ENCODE measurements at regions not wholly inside any gene's neighbourhood (a gene's known extent, or its start where the extent isn't known, plus 50 kb on each side); places are given as distances from the start of the nearest gene placed in this dataset.

DNA sequence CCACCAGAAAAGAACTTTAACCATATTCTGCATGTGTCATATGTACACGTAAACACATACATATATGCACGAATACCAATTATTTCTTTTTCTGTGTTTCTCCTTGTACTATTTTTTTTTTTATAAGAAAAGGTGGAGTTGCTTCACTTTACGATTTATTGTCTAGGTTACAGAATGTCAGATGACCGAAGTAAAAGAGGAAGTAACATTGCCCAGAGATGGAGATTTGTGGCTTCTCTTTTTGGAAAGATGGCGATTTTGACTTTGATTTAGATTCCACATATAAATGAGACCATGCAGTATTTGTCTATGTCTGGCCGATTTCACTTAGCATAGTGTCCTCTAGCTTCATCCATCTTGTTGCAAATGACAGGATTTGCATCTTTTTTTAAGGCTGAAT, 293.1 kb downstream of the SV2B start:
- Histone ChIP-seq H3K9me3 (ENCODE audit: low read length) (no peaks in the 10 kb centered on the region), H2AFZ (ENCODE audit: low read length) (no peak overlapping the region), H3K9me2 (replicated peaks; ENCODE audit: low read length) (no peaks in the 10 kb centered on the region), H3K36me3 (ENCODE audit: low read depth, low read length) (no peaks in the 10 kb centered on the region), H3K4me2 (ENCODE audit: low read length) (no peak overlapping the region), H3K27ac (ENCODE audit: low read length) (no peak overlapping the region), H3K9ac (ENCODE audit: low read length) (no peak overlapping the region), H3F3A (ENCODE audit: low read length, unreplicated experiment) (no peaks in the 10 kb centered on the region), H4K20me1 (ENCODE audit: low read length) (no peaks in the 10 kb centered on the region), H3K27me3 (ENCODE audit: low read length) (0 out of 2 replicates have a peak, but pooled peaks cover 3% of the 10 kb centered on the region), H3K4me1 (ENCODE audit: insufficient read depth, low read length) (no peaks in the 10 kb centered on the region), H3K4me3 (ENCODE audit: low read length) (no peak overlapping the region), H3K79me2 (ENCODE audit: low read length) (no peaks in the 10 kb centered on the region)
- intact Hi-C loops (cut with micrococcal nuclease): no loop called here
- ChIA-PET CTCF (no interaction called here), POLR2A (ENCODE audit: unreplicated experiment) (no interaction called here)
- BruUV-seq (replicated peaks): no TSS peak
- DNase-seq (no peak), ATAC-seq (no peak)
- TF ChIP-seq, protein P1, sequence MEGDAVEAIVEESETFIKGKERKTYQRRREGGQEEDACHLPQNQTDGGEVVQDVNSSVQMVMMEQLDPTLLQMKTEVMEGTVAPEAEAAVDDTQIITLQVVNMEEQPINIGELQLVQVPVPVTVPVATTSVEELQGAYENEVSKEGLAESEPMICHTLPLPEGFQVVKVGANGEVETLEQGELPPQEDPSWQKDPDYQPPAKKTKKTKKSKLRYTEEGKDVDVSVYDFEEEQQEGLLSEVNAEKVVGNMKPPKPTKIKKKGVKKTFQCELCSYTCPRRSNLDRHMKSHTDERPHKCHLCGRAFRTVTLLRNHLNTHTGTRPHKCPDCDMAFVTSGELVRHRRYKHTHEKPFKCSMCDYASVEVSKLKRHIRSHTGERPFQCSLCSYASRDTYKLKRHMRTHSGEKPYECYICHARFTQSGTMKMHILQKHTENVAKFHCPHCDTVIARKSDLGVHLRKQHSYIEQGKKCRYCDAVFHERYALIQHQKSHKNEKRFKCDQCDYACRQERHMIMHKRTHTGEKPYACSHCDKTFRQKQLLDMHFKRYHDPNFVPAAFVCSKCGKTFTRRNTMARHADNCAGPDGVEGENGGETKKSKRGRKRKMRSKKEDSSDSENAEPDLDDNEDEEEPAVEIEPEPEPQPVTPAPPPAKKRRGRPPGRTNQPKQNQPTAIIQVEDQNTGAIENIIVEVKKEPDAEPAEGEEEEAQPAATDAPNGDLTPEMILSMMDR (conservative IDR thresholded peaks at IDR 0.05; ENCODE audit: low read depth, low read length): no peak
- TF ChIP-seq EZH2 (IDR thresholded peaks at IDR 0.05; ENCODE audit: low read length, unreplicated experiment) (no peak), EZH2phosphoT487 (IDR thresholded peaks at IDR 0.05; ENCODE audit: borderline replicate concordance, low read length) (no peak)

DNA sequence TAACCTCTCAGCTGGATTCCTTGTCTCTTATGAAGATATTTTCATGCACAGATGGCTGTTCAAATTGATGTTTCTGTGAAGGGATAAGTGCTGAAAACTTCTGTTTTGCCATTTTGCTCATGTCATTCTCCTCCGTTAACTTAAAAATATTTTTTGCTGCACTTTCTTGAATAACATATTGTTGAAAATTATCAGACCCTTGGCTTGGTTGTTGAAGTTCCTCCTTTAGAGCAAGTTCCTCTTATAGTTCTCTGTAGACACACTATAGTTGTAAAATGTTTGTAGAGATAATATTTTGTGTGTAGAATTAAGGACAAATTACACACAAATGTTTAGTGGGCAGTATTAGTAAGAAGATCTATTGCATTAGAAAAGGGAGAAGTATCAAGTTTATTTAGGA, 300.4 kb downstream of the SV2B start:
- CTCF ChIA-PET: no interaction called here
- Histone ChIP-seq H3K9me3 (ENCODE audit: low read length) (no peaks in the 10 kb centered on the region), H3K9me2 (replicated peaks; ENCODE audit: low read length) (no peaks in the 10 kb centered on the region), H3F3A (ENCODE audit: low read length, unreplicated experiment) (no peaks in the 10 kb centered on the region), H3K9ac (ENCODE audit: low read length) (no peak overlapping the region), H3K4me3 (ENCODE audit: low read length) (no peak overlapping the region), H3K27ac (ENCODE audit: low read length) (no peak overlapping the region), H3K36me3 (ENCODE audit: low read depth, low read length) (no peaks in the 10 kb centered on the region), H4K20me1 (ENCODE audit: low read length) (no peaks in the 10 kb centered on the region), H2AFZ (ENCODE audit: low read length) (no peak overlapping the region), H3K4me2 (ENCODE audit: low read length) (no peak overlapping the region), H3K27me3 (ENCODE audit: low read length) (0 out of 2 replicates have a peak, but pooled peaks cover 5% of the 10 kb centered on the region), H3K4me1 (ENCODE audit: insufficient read depth, low read length) (no peaks in the 10 kb centered on the region), H3K79me2 (ENCODE audit: low read length) (no peaks in the 10 kb centered on the region)
- TF ChIP-seq, protein P1 (conservative IDR thresholded peaks at IDR 0.05; ENCODE audit: low read depth, low read length): no peak
- TF ChIP-seq EZH2phosphoT487 (IDR thresholded peaks at IDR 0.05; ENCODE audit: borderline replicate concordance, low read length): no peak
- no peak for TF ChIP-seq EZH2 (IDR thresholded peaks at IDR 0.05; ENCODE audit: low read length, unreplicated experiment)
- DNase-seq: no peak
- no peak for ATAC-seq
- POLR2A ChIA-PET (ENCODE audit: unreplicated experiment): no interaction called here
- no TSS peak for BruUV-seq (replicated peaks)
- intact Hi-C loops (cut with micrococcal nuclease): no loop called here

DNA sequence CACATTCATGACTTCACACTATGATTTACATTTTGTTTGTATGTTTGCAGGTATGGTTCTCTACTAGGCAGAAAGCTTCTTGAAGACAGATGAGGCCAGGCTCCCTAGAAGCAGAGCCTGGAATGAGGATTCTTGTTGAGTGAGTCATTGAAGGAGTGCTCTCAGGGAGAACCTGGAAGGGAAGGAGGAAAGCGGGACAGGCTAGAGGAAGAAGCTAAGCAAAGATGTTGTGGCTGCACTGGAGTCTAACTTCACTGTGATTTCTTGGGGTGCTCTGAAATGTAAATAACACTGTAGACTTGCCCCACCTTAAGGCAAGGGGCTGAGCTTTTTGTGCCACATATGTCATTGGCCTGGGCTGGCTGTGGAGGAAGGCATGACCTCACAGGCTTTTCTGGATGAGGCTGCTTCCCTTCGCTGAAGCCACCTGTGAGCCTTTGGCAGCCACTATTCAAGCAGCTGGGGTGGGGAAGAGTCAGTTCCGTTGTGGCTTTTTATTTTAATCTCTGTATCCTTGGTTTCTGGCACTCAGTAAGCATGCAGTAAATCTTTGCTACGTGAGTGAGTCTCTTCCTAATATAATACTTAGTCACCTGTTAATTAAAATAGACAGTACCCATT, 307.3 kb downstream of the SV2B start:
- Histone ChIP-seq H3F3A (ENCODE audit: low read length, unreplicated experiment) (no peaks in the 10 kb centered on the region), H3K27ac (ENCODE audit: low read length) (no peak overlapping the region), H2AFZ (ENCODE audit: low read length) (no peak overlapping the region), H3K4me1 (ENCODE audit: insufficient read depth, low read length) (no peaks in the 10 kb centered on the region), H3K36me3 (ENCODE audit: low read depth, low read length) (no peaks in the 10 kb centered on the region; the same call in 1 of the 2 replicates), H3K4me3 (ENCODE audit: low read length) (no peak overlapping the region), H4K20me1 (ENCODE audit: low read length) (no peaks in the 10 kb centered on the region), H3K9ac (ENCODE audit: low read length) (no peak overlapping the region), H3K9me2 (replicated peaks; ENCODE audit: low read length) (no peaks in the 10 kb centered on the region), H3K4me2 (ENCODE audit: low read length) (no peak overlapping the region), H3K9me3 (ENCODE audit: low read length) (no peaks in the 10 kb centered on the region), H3K27me3 (ENCODE audit: low read length) (no peaks in the 10 kb centered on the region), H3K79me2 (ENCODE audit: low read length) (no peaks in the 10 kb centered on the region)
- ChIA-PET POLR2A (ENCODE audit: unreplicated experiment) (no interaction called here), CTCF (no interaction called here)
- ATAC-seq (peak; percentile 35; the same call in 1 of the 2 replicates), DNase-seq (peak; percentile 67)
- TF ChIP-seq, protein P1 (conservative IDR thresholded peaks at IDR 0.05; ENCODE audit: low read depth, low read length): no peak
- TF ChIP-seq EZH2phosphoT487 (IDR thresholded peaks at IDR 0.05; ENCODE audit: borderline replicate concordance, low read length) (no peak), EZH2 (IDR thresholded peaks at IDR 0.05; ENCODE audit: low read length, unreplicated experiment) (no peak)
- no TSS peak for BruUV-seq (replicated peaks)
- intact Hi-C loops (cut with micrococcal nuclease): no loop called here
